Stomach smooth muscle (tissue), 2 donors: ENCODE measurements at regions not wholly inside any gene's neighbourhood (a gene's known extent, or its start where the extent isn't known, plus 50 kb on each side); places are given as distances from the start of the nearest gene placed in this dataset.

Source experiments
- H3K27ac ChIP-seq: one replicate; pipeline ENCODE4 v1.7.0; 2013; ENCODE audit warnings: mild to moderate bottlenecking, low read length, inconsistent platforms
- H3K27me3 ChIP-seq, 2 donors: one replicate each; pipeline ENCODE4 v1.7.0; 2013; ENCODE audit warnings: low read length in 2 of 2; ENCODE audit not compliant: insufficient read depth in 2 of 2, control insufficient read depth in 1 of 2
- H3K36me3 ChIP-seq, 2 donors: one replicate each; pipeline ENCODE4 v1.7.0; 2013; ENCODE audit warnings: low read length in 2 of 2; ENCODE audit not compliant: control insufficient read depth in 2 of 2, insufficient read depth in 2 of 2
- H3K4me1 ChIP-seq: one replicate; pipeline ENCODE4 v1.7.0; 2013; ENCODE audit warnings: low read length; ENCODE audit not compliant: control insufficient read depth, insufficient read depth
- H3K4me3 ChIP-seq, 2 donors: one replicate each; pipeline ENCODE4 v1.7.0; 2013; ENCODE audit warnings: low read length in 2 of 2
- H3K9ac ChIP-seq, 2 donors: one replicate each; pipeline ENCODE4 v1.7.0; 2013; ENCODE audit warnings: low read length in 2 of 2, mild to moderate bottlenecking in 1 of 2
- H3K9me3 ChIP-seq, 2 donors: one replicate each; pipeline ENCODE4 v1.7.0; 2013; ENCODE audit warnings: low read length in 2 of 2; ENCODE audit not compliant: control insufficient read depth in 2 of 2
- donor health status: healthy.
- donor health status: Pancreatic carcinoma.

GRCh38 chr9:115694991-115695390 is 458.6 kb upstream of the PAPPA start:
- Histone ChIP-seq H3K4me1 (no peaks in the 10 kb centered on the region), H3K4me3 (no peak overlapping the region), H3K9ac (no peak overlapping the region), H3K36me3 (no peaks in the 10 kb centered on the region), H3K27me3 (no peaks in the 10 kb centered on the region), H3K27ac (no peak overlapping the region), H3K9me3 (no peaks in the 10 kb centered on the region)

GRCh38 chr9:115712981-115713380 is 440.6 kb upstream of the PAPPA start:
- no peak overlapping the region for H3K4me3 ChIP-seq
- H3K9ac ChIP-seq = no peak overlapping the region
- no peaks in the 10 kb centered on the region for H3K9me3 ChIP-seq
- no peak overlapping the region for H3K27ac ChIP-seq
- no peaks in the 10 kb centered on the region for H3K27me3 ChIP-seq
- no peaks in the 10 kb centered on the region for H3K4me1 ChIP-seq
- H3K36me3 ChIP-seq = no peaks in the 10 kb centered on the region

- H3K27me3 ChIP-seq = no peaks in the 10 kb centered on the region
- H3K9me3 ChIP-seq = no peaks in the 10 kb centered on the region
- no peak overlapping the region for H3K4me3 ChIP-seq
- no peaks in the 10 kb centered on the region for H3K36me3 ChIP-seq
- no peak overlapping the region for H3K9ac ChIP-seq
- no peak overlapping the region for H3K27ac ChIP-seq
- H3K4me1 ChIP-seq = no peaks in the 10 kb centered on the region
Observed at GRCh38 chr9:115715666-115716065, 437.9 kb upstream of the PAPPA start.

- Histone ChIP-seq H3K9me3 (no peaks in the 10 kb centered on the region), H3K4me3 (no peak overlapping the region), H3K36me3 (no peaks in the 10 kb centered on the region), H3K27me3 (no peaks in the 10 kb centered on the region), H3K4me1 (no peaks in the 10 kb centered on the region), H3K27ac (no peak overlapping the region), H3K9ac (no peak overlapping the region)
Observed at GRCh38 chr9:115717298-115717697, 436.3 kb upstream of the PAPPA start.

GRCh38 chr9:115717711-115718173 is 435.8 kb upstream of the PAPPA start:
- no peaks in the 10 kb centered on the region for H3K27me3 ChIP-seq
- H3K9ac ChIP-seq = no peak overlapping the region
- no peaks in the 10 kb centered on the region for H3K4me1 ChIP-seq
- H3K9me3 ChIP-seq = no peaks in the 10 kb centered on the region
- no peak overlapping the region for H3K4me3 ChIP-seq
- no peaks in the 10 kb centered on the region for H3K36me3 ChIP-seq
- no peak overlapping the region for H3K27ac ChIP-seq

GRCh38 chr9:115730396-115730795 is 423.2 kb upstream of the PAPPA start:
- Histone ChIP-seq H3K27ac (no peak overlapping the region), H3K9ac (no peak overlapping the region), H3K36me3 (no peaks in the 10 kb centered on the region), H3K27me3 (no peaks in the 10 kb centered on the region), H3K4me1 (no peaks in the 10 kb centered on the region), H3K9me3 (peaks cover 0 to 2% of the 10 kb centered on the region in 2 donors), H3K4me3 (no peak overlapping the region)

GRCh38 chr9:115730845-115731244 is 422.7 kb upstream of the PAPPA start:
- no peak overlapping the region for H3K27ac ChIP-seq
- no peaks in the 10 kb centered on the region for H3K36me3 ChIP-seq
- H3K4me3 ChIP-seq = no peak overlapping the region
- peaks cover 0 to 2% of the 10 kb centered on the region in 2 donors for H3K9me3 ChIP-seq
- no peaks in the 10 kb centered on the region for H3K4me1 ChIP-seq
- no peak overlapping the region for H3K9ac ChIP-seq
- no peaks in the 10 kb centered on the region for H3K27me3 ChIP-seq

GRCh38 chr9:115733318-115734110 is 420.1 kb upstream of the PAPPA start:
- Histone ChIP-seq H3K9me3 (no peaks in the 10 kb centered on the region), H3K4me3 (no peak overlapping the region), H3K27ac (no peak overlapping the region), H3K4me1 (no peaks in the 10 kb centered on the region), H3K9ac (no peak overlapping the region), H3K27me3 (no peaks in the 10 kb centered on the region), H3K36me3 (no peaks in the 10 kb centered on the region)

- Histone ChIP-seq H3K4me1 (no peaks in the 10 kb centered on the region), H3K27me3 (no peaks in the 10 kb centered on the region), H3K9me3 (no peaks in the 10 kb centered on the region), H3K36me3 (no peaks in the 10 kb centered on the region), H3K4me3 (no peak overlapping the region), H3K27ac (no peak overlapping the region), H3K9ac (no peak overlapping the region)
Observed at GRCh38 chr9:115739096-115739875, 414.3 kb upstream of the PAPPA start.

GRCh38 chr9:115740986-115741385 is 412.6 kb upstream of the PAPPA start:
- H3K9ac ChIP-seq = no peak overlapping the region
- H3K4me1 ChIP-seq = no peaks in the 10 kb centered on the region
- no peak overlapping the region for H3K27ac ChIP-seq
- no peaks in the 10 kb centered on the region for H3K27me3 ChIP-seq
- no peaks in the 10 kb centered on the region for H3K9me3 ChIP-seq
- no peaks in the 10 kb centered on the region for H3K36me3 ChIP-seq
- no peak overlapping the region for H3K4me3 ChIP-seq
